ENCODE measurements at regions not wholly inside any gene's neighbourhood (a gene's known extent, or its start where the extent isn't known, plus 50 kb on each side); places are given as distances from the start of the nearest gene placed in this dataset.
"Not testable (repeated sequence)": the region's sequence is repeated elsewhere in the genome, so short reads cannot be mapped to it uniquely, and the experiment has no call there.

GRCh38 chr17:45596347-45596746, 105.8 kb upstream of the PLEKHM1 start:
- not testable (repeated sequence) for H3K27ac ChIP-seq (ENCODE audit: low read length); DNase-seq; H3K4me3 ChIP-seq (ENCODE audit: low read length); H3K36me3 ChIP-seq (ENCODE audit: control insufficient read depth, insufficient read depth, low read length); H3K27me3 ChIP-seq (ENCODE audit: control insufficient read depth, insufficient read depth, low read length); H3K4me1 ChIP-seq (ENCODE audit: control insufficient read depth, insufficient read depth, low read length); H3K9me3 ChIP-seq (ENCODE audit: control insufficient read depth, low read depth, low read length)
- no CpG with 5 or more reads among the region's 4 CpGs for WGBS (ENCODE audit: insufficient coverage, low lambda C conversion rate)

GRCh38 chr17:45600052-45601012, 109.8 kb upstream of the PLEKHM1 start:
- H3K27me3 ChIP-seq (ENCODE audit: control insufficient read depth, insufficient read depth, low read length); H3K4me1 ChIP-seq (ENCODE audit: control insufficient read depth, insufficient read depth, low read length); H3K4me3 ChIP-seq (ENCODE audit: low read length); H3K9me3 ChIP-seq (ENCODE audit: control insufficient read depth, low read depth, low read length); H3K36me3 ChIP-seq (ENCODE audit: control insufficient read depth, insufficient read depth, low read length); H3K27ac ChIP-seq (ENCODE audit: low read length); DNase-seq: not testable (repeated sequence)
- no CpG with 5 or more reads among the region's 21 CpGs for WGBS (ENCODE audit: insufficient coverage, low lambda C conversion rate)

- H3K27ac ChIP-seq (ENCODE audit: low read length); H3K4me3 ChIP-seq (ENCODE audit: low read length); DNase-seq; H3K36me3 ChIP-seq (ENCODE audit: control insufficient read depth, insufficient read depth, low read length); H3K4me1 ChIP-seq (ENCODE audit: control insufficient read depth, insufficient read depth, low read length); H3K27me3 ChIP-seq (ENCODE audit: control insufficient read depth, insufficient read depth, low read length); H3K9me3 ChIP-seq (ENCODE audit: control insufficient read depth, low read depth, low read length): not testable (repeated sequence)
- no CpG with 5 or more reads among the region's 18 CpGs for WGBS (ENCODE audit: insufficient coverage, low lambda C conversion rate)
Observed at GRCh38 chr17:45601013-45601412, 110.5 kb upstream of the PLEKHM1 start.

- not testable (repeated sequence) for DNase-seq; H3K36me3 ChIP-seq (ENCODE audit: control insufficient read depth, insufficient read depth, low read length); H3K4me1 ChIP-seq (ENCODE audit: control insufficient read depth, insufficient read depth, low read length); H3K9me3 ChIP-seq (ENCODE audit: control insufficient read depth, low read depth, low read length); H3K27ac ChIP-seq (ENCODE audit: low read length); H3K4me3 ChIP-seq (ENCODE audit: low read length); H3K27me3 ChIP-seq (ENCODE audit: control insufficient read depth, insufficient read depth, low read length)
- no CpG with 5 or more reads among the region's 63 CpGs for WGBS (ENCODE audit: insufficient coverage, low lambda C conversion rate)
Observed at GRCh38 chr17:45601605-45602539, 111.4 kb upstream of the PLEKHM1 start.

GRCh38 chr17:45605751-45606150, 115.2 kb upstream of the PLEKHM1 start:
- not testable (repeated sequence) for H3K27me3 ChIP-seq (ENCODE audit: control insufficient read depth, insufficient read depth, low read length); H3K9me3 ChIP-seq (ENCODE audit: control insufficient read depth, low read depth, low read length); H3K4me1 ChIP-seq (ENCODE audit: control insufficient read depth, insufficient read depth, low read length); H3K36me3 ChIP-seq (ENCODE audit: control insufficient read depth, insufficient read depth, low read length); H3K27ac ChIP-seq (ENCODE audit: low read length); H3K4me3 ChIP-seq (ENCODE audit: low read length); DNase-seq
- WGBS (ENCODE audit: insufficient coverage, low lambda C conversion rate): no CpG with 5 or more reads among the region's 1 CpG

- H3K27me3 ChIP-seq (ENCODE audit: control insufficient read depth, insufficient read depth, low read length); H3K4me1 ChIP-seq (ENCODE audit: control insufficient read depth, insufficient read depth, low read length); H3K9me3 ChIP-seq (ENCODE audit: control insufficient read depth, low read depth, low read length); H3K27ac ChIP-seq (ENCODE audit: low read length); H3K36me3 ChIP-seq (ENCODE audit: control insufficient read depth, insufficient read depth, low read length): not testable (repeated sequence)
- no CpG with 5 or more reads among the region's 16 CpGs for WGBS (ENCODE audit: insufficient coverage, low lambda C conversion rate)
- DNase-seq: peak; percentile 48 to 57
- H3K4me3 ChIP-seq (ENCODE audit: low read length): peak overlapping the region; percentile 35
Observed at GRCh38 chr17:45619984-45620405, 129.5 kb upstream of the PLEKHM1 start.

GRCh38 chr17:45620468-45620867, 129.9 kb upstream of the PLEKHM1 start:
- H3K9me3 ChIP-seq (ENCODE audit: control insufficient read depth, low read depth, low read length); H3K27me3 ChIP-seq (ENCODE audit: control insufficient read depth, insufficient read depth, low read length); H3K4me1 ChIP-seq (ENCODE audit: control insufficient read depth, insufficient read depth, low read length); H3K36me3 ChIP-seq (ENCODE audit: control insufficient read depth, insufficient read depth, low read length); H3K27ac ChIP-seq (ENCODE audit: low read length): not testable (repeated sequence)
- H3K4me3 ChIP-seq (ENCODE audit: low read length): peak overlapping the region; percentile 35
- peak in 1 of 2 donors; percentile 31 for DNase-seq
- WGBS (ENCODE audit: insufficient coverage, low lambda C conversion rate): no CpG with 5 or more reads among the region's 54 CpGs

GRCh38 chr17:45621087-45621486, 130.6 kb upstream of the PLEKHM1 start:
- not testable (repeated sequence) for DNase-seq; H3K4me3 ChIP-seq (ENCODE audit: low read length); H3K9me3 ChIP-seq (ENCODE audit: control insufficient read depth, low read depth, low read length); H3K27me3 ChIP-seq (ENCODE audit: control insufficient read depth, insufficient read depth, low read length); H3K27ac ChIP-seq (ENCODE audit: low read length); H3K4me1 ChIP-seq (ENCODE audit: control insufficient read depth, insufficient read depth, low read length); H3K36me3 ChIP-seq (ENCODE audit: control insufficient read depth, insufficient read depth, low read length)
- WGBS (ENCODE audit: insufficient coverage, low lambda C conversion rate): no CpG with 5 or more reads among the region's 9 CpGs

GRCh38 chr17:45622295-45622694, 131.8 kb upstream of the PLEKHM1 start:
- not testable (repeated sequence) for H3K4me1 ChIP-seq (ENCODE audit: control insufficient read depth, insufficient read depth, low read length); H3K4me3 ChIP-seq (ENCODE audit: low read length); H3K27ac ChIP-seq (ENCODE audit: low read length); H3K9me3 ChIP-seq (ENCODE audit: control insufficient read depth, low read depth, low read length); H3K36me3 ChIP-seq (ENCODE audit: control insufficient read depth, insufficient read depth, low read length); DNase-seq; H3K27me3 ChIP-seq (ENCODE audit: control insufficient read depth, insufficient read depth, low read length)
- WGBS (ENCODE audit: insufficient coverage, low lambda C conversion rate): no CpG with 5 or more reads among the region's 3 CpGs

- no peaks in the 10 kb centered on the region for H3K4me1 ChIP-seq (ENCODE audit: control insufficient read depth, insufficient read depth, low read length)
- H3K27me3 ChIP-seq (ENCODE audit: control insufficient read depth, insufficient read depth, low read length): no peaks in the 10 kb centered on the region
- DNase-seq: no peak
- no peak overlapping the region for H3K4me3 ChIP-seq (ENCODE audit: low read length)
- H3K36me3 ChIP-seq (ENCODE audit: control insufficient read depth, insufficient read depth, low read length): peaks cover 35% of the 10 kb centered on the region
- H3K27ac ChIP-seq (ENCODE audit: low read length): no peak overlapping the region
- no CpG with 5 or more reads among the region's 5 CpGs for WGBS (ENCODE audit: insufficient coverage, low lambda C conversion rate)
- H3K9me3 ChIP-seq (ENCODE audit: control insufficient read depth, low read depth, low read length): no peaks in the 10 kb centered on the region
Observed at GRCh38 chr17:45628019-45628418, 137.5 kb upstream of the PLEKHM1 start.

Data from large intestine (tissue), 3 donors.